SU-DHL-6 (cell line): ENCODE measurements at regions not wholly inside any gene's neighbourhood (a gene's known extent, or its start where the extent isn't known, plus 50 kb on each side); places are given as distances from the start of the nearest gene placed in this dataset.
A peak's percentile ranks its signal among the peaks of the same experiment; 100 is the strongest.
"Not testable (repeated sequence)": the region's sequence is repeated elsewhere in the genome, so short reads cannot be mapped to it uniquely, and the experiment has no call there.

Experiments
- H2AFZ ChIP-seq: fragments of 200-600 bp; sonication (generic); 2 replicates; pipeline ENCODE4 v1.6.1; 2014; ENCODE audit warnings: low read depth, mild to moderate bottlenecking, moderate library complexity, mixed read lengths, antibody characterized with exemption, low read length; ENCODE audit not compliant: severe bottlenecking
- H3F3A ChIP-seq: fragments of 200-600 bp; shearing (Covaris generic); 2 replicates; pipeline ENCODE4 v1.6.0; 2016; ENCODE audit warnings: antibody characterized with exemption, mild to moderate bottlenecking; ENCODE audit not compliant: insufficient read depth
- H3K27ac ChIP-seq: fragments of 200-600 bp; sonication (generic); 2 replicates; pipeline ENCODE4 v1.5.1; 2016; ENCODE audit warnings: low read depth, mild to moderate bottlenecking, low read length, moderate library complexity, mixed read lengths
- H3K27me3 ChIP-seq: fragments of 200-600 bp; sonication (generic), shearing (Covaris generic); 2 replicates; pipeline ENCODE4 v1.6.0; 2014; ENCODE audit warnings: mild to moderate bottlenecking, low read length
- H3K36me3 ChIP-seq: fragments of 200-600 bp; sonication (generic); 2 replicates; pipeline ENCODE4 v1.6.1; 2014; ENCODE audit warnings: mild to moderate bottlenecking, low read length, mixed read lengths
- H3K4me2 ChIP-seq: fragments of 300-600, 200-600 bp; shearing (Covaris generic), sonication (generic); 2 replicates; pipeline ENCODE4 v1.6.0; 2014; ENCODE audit warnings: low read length, low read depth, mild to moderate bottlenecking; ENCODE audit not compliant: poor library complexity, severe bottlenecking
- H3K4me3 ChIP-seq: fragments of 200-600 bp; sonication (generic); 2 replicates; pipeline ENCODE4 v1.5.1; 2014; ENCODE audit warnings: antibody characterized with exemption, low read length, mild to moderate bottlenecking, mixed read lengths; ENCODE audit not compliant: insufficient read depth, poor library complexity, severe bottlenecking
- H3K79me2 ChIP-seq: fragments of 200-600 bp; sonication (generic); 2 replicates; pipeline ENCODE4 v1.6.1; 2014; ENCODE audit warnings: mild to moderate bottlenecking, low read length, moderate library complexity; ENCODE audit not compliant: insufficient read depth
- H3K9ac ChIP-seq: fragments of 200-600 bp; sonication (generic); 2 replicates; pipeline ENCODE4 v1.7.0; 2014; ENCODE audit warnings: mild to moderate bottlenecking, low read length
- H3K9me2 ChIP-seq: fragments of 200-600 bp; sonication (generic); replicated peaks from 2 replicates; pipeline ENCODE4 v1.6.1; 2014; ENCODE audit warnings: low read length; ENCODE audit not compliant: insufficient read depth
- H3K9me3 ChIP-seq: fragments of 200-600 bp; sonication (generic); 2 replicates; pipeline ENCODE4 v1.6.1; 2014; ENCODE audit warnings: low read length, mixed read lengths; ENCODE audit not compliant: insufficient read depth
- H4K20me1 ChIP-seq: fragments of 200-600 bp; sonication (generic); 2 replicates; pipeline ENCODE4 v1.6.1; 2014; ENCODE audit warnings: low read depth, mild to moderate bottlenecking, antibody characterized with exemption, low read length, moderate library complexity, mixed read lengths
- CTCF ChIP-seq: fragments of 200-600 bp; sonication (generic); IDR thresholded peaks from one replicate; pipeline ENCODE4 v1.5.1; 2017; ENCODE audit warnings: antibody characterized with exemption, mild to moderate bottlenecking, low read length, moderate library complexity; ENCODE audit not compliant: insufficient read depth, poor library complexity, severe bottlenecking
- EZH2phosphoT487 ChIP-seq: fragments of 200-600 bp; sonication (generic), shearing (Covaris generic); conservative IDR thresholded peaks from 2 replicates; pipeline ENCODE4 v1.6.1; 2018; ENCODE audit warnings: mild to moderate bottlenecking, antibody characterized with exemption, low read length, moderate library complexity, mixed read lengths

DNA sequence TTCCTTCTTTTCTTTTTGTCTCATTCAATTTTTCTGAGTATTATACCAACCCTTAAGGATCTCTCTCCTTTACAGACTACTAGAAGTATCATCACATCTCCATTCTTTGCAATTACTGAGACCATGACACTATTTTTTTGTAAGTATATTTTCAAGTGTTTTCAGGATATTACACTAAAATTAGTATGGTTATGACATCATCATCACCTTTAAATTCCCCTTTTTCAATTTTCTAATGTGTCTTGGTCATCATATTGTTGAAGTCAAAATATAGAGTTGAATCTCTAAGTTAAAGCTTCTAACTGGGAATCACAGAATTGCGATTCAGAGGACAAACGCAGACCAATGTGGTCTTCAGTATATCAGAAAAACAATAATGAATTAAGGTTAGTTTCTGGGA, 1475.1 kb downstream of the OTOL1 start:
- TF ChIP-seq CTCF = no peak
- Histone ChIP-seq H3K27me3 (no peaks in the 10 kb centered on the region), H3K27ac (no peak overlapping the region), H3K9me2 (no peaks in the 10 kb centered on the region), H3F3A (no peaks in the 10 kb centered on the region), H3K9me3 (no peaks in the 10 kb centered on the region), H3K9ac (no peak overlapping the region), H4K20me1 (no peaks in the 10 kb centered on the region), H3K36me3 (no peaks in the 10 kb centered on the region), H2AFZ (no peak overlapping the region), H3K4me2 (no peak overlapping the region), H3K79me2 (no peaks in the 10 kb centered on the region), H3K4me3 (no peak overlapping the region)

GRCh38 chr3:162973428-162973917, 1476.9 kb downstream of the OTOL1 start:
- Histone ChIP-seq H3K9ac (no peak overlapping the region), H4K20me1 (no peaks in the 10 kb centered on the region), H3K79me2 (no peaks in the 10 kb centered on the region), H3K27me3 (no peaks in the 10 kb centered on the region), H3K36me3 (no peaks in the 10 kb centered on the region), H3K9me3 (no peaks in the 10 kb centered on the region), H3K4me3 (peak overlapping the region; percentile 10), H3K27ac (no peak overlapping the region), H3K4me2 (peak overlapping the region; percentile 49), H2AFZ (peak overlapping the region; percentile 93), H3K9me2 (no peaks in the 10 kb centered on the region), H3F3A (no peaks in the 10 kb centered on the region)
- TF ChIP-seq CTCF = no peak
- no peak for TF ChIP-seq EZH2phosphoT487

DNA sequence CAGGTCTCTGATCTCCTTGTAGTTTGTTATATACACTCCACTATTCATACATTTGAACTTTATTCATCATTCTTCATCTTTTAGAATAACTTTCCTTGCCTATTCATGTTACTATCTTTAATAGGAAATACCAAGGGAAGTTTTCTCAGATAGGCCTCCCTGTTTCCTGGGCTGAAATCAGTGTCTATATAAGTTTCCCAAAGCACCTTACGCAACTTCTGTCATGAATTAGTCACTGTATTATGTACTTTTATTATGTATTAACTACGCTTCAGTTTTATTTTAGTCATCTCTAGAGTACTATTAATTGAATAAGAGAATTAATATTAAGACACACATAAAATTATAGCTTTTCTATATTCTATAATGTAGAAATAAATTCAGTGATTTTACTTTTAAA, 1481.5 kb downstream of the OTOL1 start:
- no peak for TF ChIP-seq EZH2phosphoT487
- no peaks in the 10 kb centered on the region for H3K9me3 ChIP-seq
- H3K27me3 ChIP-seq = no peaks in the 10 kb centered on the region
- H4K20me1 ChIP-seq = no peaks in the 10 kb centered on the region
- H3K9me2 ChIP-seq = no peaks in the 10 kb centered on the region
- peak overlapping the region; percentile 68 for H2AFZ ChIP-seq
- H3K79me2 ChIP-seq = no peaks in the 10 kb centered on the region
- no peaks in the 10 kb centered on the region for H3F3A ChIP-seq
- no peak overlapping the region for H3K4me3 ChIP-seq
- no peak overlapping the region for H3K4me2 ChIP-seq
- no peak overlapping the region for H3K9ac ChIP-seq
- H3K36me3 ChIP-seq = no peaks in the 10 kb centered on the region
- H3K27ac ChIP-seq = no peak overlapping the region

- Histone ChIP-seq H3K4me2 (no peak overlapping the region), H3F3A (no peaks in the 10 kb centered on the region), H3K36me3 (no peaks in the 10 kb centered on the region), H3K9me2 (no peaks in the 10 kb centered on the region), H3K27ac (no peak overlapping the region), H3K79me2 (no peaks in the 10 kb centered on the region), H4K20me1 (no peaks in the 10 kb centered on the region), H3K9ac (no peak overlapping the region), H2AFZ (peak overlapping the region; percentile 48), H3K9me3 (no peaks in the 10 kb centered on the region), H3K4me3 (no peak overlapping the region), H3K27me3 (no peaks in the 10 kb centered on the region)
- no peak for TF ChIP-seq EZH2phosphoT487
- no peak for TF ChIP-seq CTCF
Measured at GRCh38 chr3:162984746-162985145, 1488.1 kb downstream of the OTOL1 start.

- H3K9me3 ChIP-seq, H4K20me1 ChIP-seq, H3K36me3 ChIP-seq, H3K79me2 ChIP-seq, H3K9ac ChIP-seq, H3K4me2 ChIP-seq, H3F3A ChIP-seq, H3K9me2 ChIP-seq, H2AFZ ChIP-seq, H3K27me3 ChIP-seq, H3K27ac ChIP-seq, H3K4me3 ChIP-seq: not testable (repeated sequence)
Measured at GRCh38 chr3:162987085-162987794, 1490.6 kb downstream of the OTOL1 start.
